HG03280 (cell line): ENCODE measurements at regions not wholly inside any gene's neighbourhood (a gene's known extent, or its start where the extent isn't known, plus 50 kb on each side); places are given as distances from the start of the nearest gene placed in this dataset.
A peak's percentile ranks its signal among the peaks of the same experiment; 100 is the strongest.
"Not testable (repeated sequence)": the region's sequence is repeated elsewhere in the genome, so short reads cannot be mapped to it uniquely, and the experiment has no call there.

Experiments used
- ATAC-seq: cut with Tn5 transposase; IDR thresholded peaks from one replicate; pipeline ENCODE4 v1.9.1; 2021; ENCODE audit warnings: mild to moderate bottlenecking, moderate library complexity; ENCODE audit not compliant: unreplicated experiment

DNA sequence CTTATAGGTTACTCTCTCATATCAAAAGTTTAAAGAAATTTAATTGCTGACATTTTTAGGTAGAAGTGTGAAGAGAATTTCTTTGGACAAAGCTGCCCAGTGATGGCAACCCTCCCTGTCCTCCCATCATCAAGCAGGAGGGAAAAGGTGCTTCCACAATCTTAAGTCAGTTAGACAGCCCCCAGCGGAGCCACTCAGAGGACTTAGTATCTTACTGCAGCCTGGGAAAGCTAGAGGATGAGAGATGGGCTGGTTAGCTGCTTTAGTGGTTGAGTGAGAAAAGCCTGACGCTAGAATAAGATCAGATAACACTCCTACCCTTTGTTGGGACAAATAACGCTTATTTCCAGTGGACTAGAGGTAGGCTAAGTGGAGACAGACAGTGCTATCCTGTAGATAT is 227.1 kb downstream of the RFPL4B start:
- no peak for ATAC-seq

DNA sequence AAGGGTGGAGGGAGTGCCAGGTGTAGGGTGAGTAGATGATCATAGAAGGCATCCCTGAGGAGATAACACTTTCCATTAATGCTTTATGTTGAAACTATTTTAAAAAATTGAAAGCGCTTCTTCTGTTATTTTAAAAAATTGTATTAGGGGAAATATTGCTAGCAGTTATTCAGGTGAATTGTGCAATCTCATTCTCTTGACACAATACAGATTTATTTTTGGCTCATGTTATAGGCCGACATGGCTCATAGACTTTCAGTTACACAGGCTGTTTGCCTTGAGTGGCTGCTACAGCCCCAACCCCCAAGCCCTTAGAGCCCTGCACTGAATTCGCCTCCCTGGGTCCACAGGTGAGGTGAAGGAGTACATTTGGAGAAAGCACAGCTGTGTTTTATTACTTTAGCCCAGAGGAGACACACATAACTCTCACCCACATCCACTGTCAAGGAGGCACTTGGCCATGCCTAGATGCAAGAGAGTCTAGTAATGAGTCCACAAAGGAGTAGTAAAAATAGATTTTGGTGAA is 228.2 kb downstream of the RFPL4B start:
- no peak for ATAC-seq

DNA sequence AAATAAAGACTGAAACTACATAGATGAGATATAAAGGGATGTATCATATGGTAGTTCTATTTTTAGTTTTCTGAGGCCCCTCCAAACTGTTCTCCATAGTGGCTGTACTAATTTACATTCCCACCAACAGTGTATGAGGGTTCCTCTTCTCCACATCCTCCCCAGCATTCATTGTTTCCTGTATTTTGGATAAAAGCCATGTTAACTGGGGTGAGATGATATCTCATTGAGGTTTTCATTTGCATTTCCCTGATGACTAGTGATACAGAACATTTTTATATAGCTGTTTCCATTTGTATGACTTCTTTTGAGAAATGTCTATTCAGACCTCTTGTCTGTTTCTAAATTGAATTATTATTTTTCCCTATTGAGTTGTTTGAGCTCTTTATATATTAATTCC is 229.3 kb downstream of the RFPL4B start:
- no peak for ATAC-seq

DNA sequence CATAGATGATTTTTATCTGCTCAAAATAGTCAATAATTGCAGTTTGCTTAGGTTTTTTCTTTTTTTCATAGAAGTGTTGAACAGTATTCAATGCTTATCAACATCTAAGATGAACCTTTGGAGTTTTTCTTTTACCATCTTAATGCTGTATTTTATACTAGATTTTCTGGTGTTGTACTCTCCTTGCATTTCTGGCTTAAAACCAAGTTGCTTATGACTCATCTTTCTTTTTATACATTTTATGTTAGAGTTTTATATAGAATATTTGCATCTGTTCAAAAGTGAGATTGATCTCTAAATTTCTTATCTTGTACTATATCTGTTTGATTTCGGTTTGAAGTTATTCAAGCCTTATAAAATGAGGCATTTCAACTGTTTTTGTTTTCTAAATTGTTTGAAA is 232.5 kb downstream of the RFPL4B start:
- ATAC-seq: no peak

DNA sequence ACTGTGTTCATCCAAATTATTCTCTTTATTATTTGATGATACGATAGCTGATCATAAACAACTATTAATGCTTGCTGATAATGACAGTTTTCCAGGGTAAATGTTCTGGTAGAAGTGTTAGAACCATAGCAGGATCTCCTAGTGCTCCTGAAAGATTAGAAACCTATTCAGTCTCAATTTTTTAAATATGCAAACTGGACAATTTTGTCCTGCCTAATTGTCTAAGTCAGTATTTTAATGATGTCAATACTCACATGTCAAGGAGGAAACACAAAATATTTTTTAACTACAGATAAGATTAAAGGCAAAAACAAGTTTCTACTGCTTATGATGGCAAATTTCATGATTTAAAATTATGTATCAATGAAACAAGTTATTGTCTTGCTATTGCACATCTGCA is 233.9 kb downstream of the RFPL4B start:
- ATAC-seq: no peak

DNA sequence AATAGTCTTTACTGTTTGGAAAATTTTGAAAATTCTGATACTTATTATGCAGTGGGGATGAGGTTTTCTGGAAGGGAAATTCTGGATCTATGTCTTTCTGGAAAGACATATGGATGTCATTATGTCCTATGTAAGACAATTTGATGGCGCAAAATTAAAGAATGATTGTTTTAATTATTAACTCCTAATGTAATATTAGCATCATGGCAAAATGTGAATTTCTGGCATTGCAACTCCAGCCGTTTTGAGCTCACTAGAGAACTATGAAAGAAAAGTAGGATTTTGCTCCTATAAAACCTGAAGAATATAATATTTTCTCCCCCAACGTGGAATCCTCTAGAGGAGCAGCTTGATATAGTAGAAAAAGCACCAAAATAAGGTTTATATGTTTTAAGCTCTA is 243.2 kb downstream of the RFPL4B start:
- no peak for ATAC-seq

DNA sequence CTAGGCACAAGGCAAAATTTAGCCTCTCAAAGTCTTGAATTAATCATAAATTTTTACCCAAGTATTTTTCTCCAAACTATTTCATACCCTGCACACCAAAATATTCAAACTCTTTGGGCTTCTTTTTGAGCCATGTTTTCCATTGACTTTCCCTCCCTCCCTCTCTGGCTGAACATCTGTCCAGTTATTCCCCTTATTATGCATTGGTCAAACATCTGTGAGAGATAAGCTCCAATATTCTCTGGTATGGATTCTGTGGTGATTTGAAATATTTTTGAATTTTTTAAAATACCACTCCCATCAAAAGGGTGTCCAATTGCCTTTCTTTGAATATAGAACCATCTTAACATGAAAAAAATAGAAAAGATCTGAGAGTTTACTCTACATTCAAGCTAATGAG is 244.2 kb downstream of the RFPL4B start:
- ATAC-seq: no peak

DNA sequence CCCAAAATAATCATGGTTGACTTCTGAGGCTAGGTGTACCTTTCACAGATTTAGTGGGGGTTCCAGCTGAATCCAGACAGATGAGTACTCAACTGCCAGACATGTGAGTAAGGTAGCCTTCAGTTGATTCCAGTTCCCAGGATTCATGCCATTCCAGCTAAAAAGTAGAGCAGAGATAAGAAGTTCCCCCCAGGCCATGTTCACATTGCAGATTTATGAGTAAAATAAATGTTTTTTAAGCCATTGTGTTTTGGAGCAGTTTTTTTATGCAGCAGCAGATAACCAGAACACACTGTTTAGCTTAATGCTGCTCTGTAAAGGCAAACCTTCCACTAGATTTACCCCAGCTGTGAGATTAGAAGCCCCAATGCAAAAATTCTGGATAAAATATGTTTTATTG is 245.0 kb downstream of the RFPL4B start:
- ATAC-seq: no peak

DNA sequence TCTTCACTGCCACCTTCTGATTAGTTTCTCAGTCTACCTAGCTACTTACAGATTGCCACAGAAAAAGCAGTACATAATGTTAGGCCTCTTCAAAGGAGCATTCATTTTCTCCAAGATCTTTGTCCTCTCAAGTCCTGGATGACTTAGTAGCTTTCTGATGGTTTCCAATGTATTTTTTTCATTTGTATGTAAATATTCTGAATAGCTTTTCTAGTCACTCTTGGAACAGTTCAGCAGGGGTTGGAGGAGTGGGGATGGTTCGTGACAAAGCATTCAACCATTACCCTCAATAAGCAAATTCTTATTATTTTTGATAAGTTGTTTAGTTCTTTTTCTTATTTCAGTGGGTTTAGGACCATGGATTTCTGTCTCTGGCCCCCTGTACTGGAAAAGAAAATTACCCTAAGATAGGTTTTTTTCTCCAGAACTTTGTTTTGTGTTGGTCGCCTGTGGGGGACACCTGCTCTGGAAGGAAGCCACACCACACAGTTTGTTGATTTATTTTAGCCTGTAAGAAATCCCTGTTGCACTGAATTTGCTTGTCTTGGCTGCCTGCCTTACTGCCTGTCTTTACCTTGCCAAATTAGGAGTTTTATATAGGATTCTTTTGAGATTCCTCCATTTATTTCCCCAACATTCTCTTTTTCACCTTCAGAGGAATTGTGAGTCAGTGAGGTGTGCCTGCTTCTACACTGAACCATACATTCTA is 247.9 kb downstream of the RFPL4B start:
- no peak for ATAC-seq

DNA sequence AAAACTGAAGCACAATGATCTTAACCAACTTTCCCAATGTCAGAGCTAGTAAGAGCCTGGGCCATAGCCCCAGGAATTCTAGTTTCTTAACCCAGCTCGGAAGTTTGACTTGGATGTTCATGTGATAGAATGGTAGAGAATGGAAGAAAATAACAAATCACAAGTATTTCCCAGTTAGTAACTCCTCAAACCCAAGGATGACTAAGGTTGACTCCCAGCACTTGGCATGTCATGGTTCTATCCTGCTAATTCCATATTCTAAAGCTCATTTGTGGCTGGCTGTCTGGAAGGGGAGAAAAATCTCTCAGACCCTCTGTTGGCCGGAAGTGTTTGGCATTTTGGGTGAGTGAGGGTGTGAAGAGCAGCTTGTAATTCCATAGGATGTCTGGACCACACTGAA is 248.7 kb downstream of the RFPL4B start:
- ATAC-seq: no peak

DNA sequence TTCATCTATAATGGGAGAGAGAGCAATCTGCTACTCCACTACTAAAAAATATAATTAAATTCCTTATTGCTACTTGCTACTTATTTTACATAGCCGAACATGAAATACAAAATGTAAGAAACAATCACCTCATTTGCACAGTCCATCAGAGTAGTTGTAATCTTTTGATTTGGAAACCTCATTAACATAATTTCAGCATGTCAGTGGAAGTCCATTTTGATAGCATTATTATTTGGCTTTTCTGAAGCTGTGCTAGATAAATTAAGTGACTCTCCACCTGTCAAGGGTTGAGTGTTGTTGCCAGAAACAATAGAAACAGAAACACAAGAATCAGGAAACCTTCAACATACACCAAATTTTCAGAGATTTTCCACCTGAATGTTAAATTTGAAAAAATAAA is 250.0 kb downstream of the RFPL4B start:
- ATAC-seq: no peak

DNA sequence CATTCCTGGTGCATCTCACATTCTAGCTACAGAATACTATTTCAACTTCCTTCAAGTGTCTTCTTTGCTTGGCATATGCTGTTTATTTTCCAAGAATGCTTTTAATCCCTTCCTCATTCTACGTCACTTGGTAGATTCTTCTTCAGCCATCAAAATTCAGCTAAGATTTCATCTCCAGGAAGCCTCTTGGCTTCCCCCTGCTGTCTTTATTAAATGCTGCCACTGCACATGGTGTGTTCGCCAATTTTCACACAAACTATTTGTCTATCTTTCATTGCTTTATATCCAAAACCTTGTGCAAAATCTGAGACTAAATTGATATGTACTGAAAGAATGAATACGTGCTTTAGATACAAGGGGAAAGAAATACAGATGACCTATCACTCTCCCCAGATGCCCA is 253.0 kb downstream of the RFPL4B start:
- ATAC-seq: no peak

DNA sequence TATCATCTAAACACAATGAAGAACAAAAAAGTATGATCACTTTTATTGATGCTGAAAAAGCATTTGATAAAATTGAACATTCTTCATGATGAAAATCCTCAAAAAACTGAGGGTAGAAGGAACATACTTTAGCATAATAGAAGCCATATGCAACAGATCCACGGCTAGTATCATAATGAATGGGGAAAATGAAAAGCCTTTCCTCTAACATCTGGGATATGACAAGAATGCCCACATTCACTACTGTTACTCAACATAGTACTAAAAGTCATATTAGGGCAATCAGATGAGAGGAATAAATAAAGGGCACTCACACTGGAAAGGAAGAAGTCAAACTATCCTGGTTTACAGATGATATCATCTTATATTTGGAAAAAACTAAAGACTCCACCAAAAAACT is 256.6 kb downstream of the RFPL4B start:
- ATAC-seq: no peak

DNA sequence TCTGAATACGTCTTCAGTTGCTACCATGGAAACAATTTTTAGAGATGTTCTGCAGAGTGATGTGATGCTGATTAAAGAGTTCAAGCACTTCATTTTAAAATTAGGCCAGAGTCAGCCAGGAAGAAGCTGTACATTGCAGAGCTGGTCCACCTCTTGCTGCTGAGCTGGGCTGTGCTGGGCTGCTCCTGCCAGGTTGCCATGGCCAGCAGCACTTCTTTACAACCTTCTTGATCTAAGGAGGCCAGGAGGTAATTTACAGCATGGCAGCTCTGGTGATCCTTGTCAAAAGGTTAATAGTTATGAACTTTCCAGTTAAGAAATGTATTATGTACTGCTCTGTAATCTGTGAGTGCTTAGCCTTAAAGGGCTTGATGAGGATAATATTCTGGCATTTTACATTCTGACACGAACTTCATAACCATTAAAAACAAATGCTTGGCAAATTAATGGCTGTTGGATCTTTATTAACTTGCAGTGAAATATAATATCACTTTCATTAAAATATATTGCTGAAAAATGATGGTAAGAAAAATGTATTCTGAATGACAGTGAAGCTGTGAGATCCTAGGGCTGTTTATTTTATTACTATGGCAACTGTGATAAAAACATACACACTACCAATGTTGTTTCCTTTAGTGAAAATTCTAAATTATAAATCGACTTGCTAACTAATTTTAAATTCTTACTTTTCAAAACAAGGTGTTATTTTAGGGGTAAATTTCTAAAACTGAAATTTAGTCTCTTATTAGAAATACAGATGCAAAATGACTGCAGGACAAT is 259.7 kb downstream of the RFPL4B start:
- ATAC-seq: no peak

DNA sequence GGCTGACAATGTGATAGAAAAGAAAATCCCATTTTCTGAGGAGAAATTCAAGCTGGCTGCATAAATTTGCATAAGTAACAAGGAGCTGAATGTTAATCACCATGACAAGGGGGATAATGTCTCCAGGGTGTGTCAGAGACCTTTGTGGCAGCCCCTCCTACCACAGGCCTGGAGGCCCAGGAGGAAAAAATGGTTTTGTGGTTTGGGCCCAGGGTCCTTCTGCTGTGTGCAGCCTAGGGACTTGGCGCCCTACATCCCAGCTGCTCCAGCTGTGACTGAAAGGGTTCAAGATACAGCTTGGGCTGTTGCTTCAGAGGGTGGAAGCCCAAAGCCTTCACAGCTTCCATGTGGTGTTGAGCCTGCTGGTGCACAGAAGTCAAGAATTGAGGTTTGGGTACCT is 261.8 kb downstream of the RFPL4B start:
- ATAC-seq: not testable (repeated sequence)

DNA sequence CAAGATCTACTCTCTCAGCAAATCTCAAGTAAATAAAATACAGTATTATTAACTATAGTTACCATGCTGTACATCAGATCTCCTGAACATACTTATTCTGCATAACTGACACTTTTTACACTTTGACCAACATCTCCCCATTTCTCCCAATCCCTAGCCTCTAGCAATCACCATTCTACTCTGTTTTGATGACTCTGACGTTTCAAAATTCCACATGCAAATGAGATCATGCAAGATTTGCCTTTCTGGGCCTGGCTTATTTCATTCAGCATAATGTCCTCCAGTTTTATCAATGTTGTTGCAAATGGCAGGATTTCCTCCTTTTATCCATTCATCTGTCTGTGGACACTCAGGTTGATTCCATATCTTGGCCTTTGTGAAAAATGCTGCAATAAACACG is 266.3 kb downstream of the RFPL4B start:
- no peak for ATAC-seq

DNA sequence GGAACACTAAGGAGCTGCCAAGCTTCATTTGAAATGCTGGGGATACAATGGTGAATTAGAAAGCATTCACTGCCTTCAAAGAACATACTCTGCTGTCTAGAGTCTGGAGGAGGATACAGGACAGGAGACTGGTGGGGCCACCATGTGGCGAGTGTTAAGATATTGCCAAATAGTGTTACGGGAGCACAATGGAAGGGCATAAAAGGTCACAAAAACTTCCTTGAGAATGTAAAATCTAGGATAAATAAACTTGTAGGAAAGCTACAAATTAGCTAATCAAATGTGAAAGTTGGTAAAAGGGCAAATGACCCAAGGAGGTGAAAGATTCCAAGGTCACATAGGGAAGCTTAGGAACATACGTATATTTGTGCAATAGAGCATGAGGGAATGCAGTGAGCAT is 271.7 kb downstream of the RFPL4B start:
- ATAC-seq: no peak

DNA sequence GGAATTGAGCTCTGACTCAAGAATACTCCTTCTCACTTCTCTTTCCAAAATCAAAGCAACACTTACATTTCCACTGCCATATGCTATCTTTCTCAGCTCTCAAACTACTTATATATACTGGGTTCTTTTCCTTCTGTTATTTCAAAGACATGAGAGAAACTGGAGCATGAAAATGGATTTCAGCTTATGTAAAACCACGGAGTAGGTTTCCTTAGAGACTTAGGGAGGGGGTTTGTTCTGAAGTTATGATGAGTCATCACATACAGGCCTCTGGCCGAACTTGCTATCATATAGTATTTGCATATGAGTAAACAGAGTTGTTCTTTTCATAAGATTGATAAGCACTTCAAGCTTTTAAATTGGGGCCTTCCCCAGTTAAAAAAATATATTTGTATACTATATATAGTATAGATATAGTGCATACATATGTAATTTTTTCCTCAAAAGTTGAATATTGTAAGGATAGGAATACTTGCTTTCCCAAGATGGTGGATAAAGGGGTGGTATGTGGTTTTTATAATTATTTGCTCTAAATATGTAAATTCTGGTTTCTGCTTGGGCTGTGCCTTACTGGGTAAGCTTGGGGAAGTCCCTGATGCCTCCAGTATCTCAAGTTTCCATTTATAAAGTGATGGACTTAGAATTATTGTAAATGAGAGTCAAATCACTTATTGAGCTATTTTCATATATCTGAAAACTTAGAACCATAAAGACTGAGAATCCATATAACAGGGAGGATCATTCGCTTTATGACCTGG is 273.9 kb downstream of the RFPL4B start:
- peak; percentile 64 for ATAC-seq

DNA sequence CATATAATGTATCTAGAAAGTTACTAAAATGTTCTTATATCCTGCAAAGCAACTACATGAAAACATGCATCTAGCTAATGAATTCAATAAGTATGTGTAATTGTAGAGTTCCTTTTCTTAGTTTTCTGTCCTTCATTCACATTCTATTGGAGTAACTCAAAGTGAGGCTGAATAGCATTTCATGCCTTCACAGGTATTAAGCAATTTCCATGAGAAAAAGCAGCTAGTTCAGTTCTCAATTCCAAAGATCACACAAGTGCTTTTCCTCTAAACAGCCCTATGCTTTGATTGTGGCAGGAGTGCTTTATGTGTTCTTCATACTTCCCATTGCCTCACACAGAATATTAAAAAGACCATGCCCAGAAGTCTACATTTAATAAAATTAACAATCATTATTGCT is 274.9 kb downstream of the RFPL4B start:
- no peak for ATAC-seq

DNA sequence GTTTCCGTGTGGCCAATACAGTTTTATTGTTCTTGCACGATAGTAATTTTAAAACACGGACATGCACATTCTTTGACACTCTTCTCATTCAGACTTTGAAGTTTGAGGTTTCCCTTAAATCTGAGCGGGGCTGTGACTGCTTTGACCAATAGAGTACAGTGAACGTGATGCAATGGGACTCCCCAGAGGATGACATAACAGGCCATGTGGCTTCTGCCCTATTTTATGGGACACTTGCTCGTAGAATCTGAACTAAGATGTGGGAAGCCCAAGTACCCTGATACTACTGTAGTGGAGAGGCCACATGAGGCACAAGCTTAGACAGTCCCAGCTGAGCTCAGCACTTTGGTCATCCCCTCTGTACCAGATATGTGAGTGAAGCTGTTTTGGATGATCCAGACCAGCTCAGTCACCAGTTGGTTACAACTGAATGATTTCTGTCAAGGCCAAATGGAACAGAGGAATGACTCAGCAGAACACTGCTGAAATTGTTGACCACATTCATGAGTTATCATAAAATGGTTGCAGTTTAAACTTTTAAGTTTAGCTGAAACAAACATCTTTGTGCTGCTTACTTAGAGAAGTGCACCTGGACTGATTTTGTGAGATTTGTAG is 279.4 kb downstream of the RFPL4B start:
- no peak for ATAC-seq

DNA sequence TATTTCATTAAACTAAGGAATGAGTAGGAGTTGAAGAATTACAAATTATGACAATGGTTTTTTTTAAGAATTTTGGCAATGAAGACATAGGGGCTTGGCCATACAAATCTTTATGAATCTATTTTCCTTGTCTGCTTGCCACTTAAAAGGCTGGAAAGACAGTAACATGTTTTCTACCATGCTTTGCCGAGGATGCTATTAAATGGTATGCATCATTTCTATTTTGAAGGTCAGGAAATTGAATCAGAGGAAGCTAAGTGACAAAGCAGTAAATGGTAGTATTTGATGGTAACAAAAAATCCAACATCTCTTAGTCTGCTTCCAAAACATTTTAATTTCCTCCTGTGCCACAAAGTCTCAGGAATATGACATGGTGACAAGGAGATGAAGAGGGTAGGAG is 287.2 kb downstream of the RFPL4B start:
- no peak for ATAC-seq
